ENCODE measurements at regions not wholly inside any gene's neighbourhood (a gene's known extent, or its start where the extent isn't known, plus 50 kb on each side); places are given as distances from the start of the nearest gene placed in this dataset.

DNA sequence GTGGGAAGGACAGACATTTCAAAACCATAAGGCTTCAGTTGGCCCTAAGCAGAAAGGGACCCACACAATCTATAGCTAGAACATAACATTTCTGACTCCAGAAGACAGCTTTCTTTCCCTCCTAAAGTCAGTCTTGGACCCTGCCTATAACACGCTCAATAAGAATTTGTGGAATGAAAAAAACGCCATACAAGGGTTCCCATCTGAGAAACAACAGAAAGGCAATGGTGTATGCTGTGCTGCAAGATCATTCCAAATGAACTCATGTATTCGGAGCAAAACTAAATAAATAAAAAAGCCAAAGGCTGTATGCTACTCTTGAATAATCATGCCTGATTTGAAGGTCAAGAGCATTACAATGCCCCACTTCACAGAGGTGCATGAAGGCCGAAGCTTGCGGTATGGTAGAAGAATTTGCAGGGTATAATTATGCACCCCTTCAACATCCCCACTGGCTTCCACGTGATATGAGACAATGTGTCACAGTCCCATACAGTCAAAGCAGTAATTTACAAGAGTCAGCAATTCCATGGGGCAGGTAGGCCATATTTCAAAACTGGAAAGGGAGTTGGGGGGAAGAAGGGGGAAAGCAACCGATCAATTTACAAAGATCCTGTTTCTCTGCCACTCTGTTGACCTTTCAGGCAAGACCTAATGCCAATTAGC, 61.4 kb upstream of the SLC14A2 start:
- H2BK5ac ChIP-seq (ENCODE audit: low read depth, low read length, poor library complexity, severe bottlenecking): no peak overlapping the region
- H2BK20ac ChIP-seq (ENCODE audit: low read depth, low read length): no peak overlapping the region
- dilution Hi-C loops (cut with HindIII; ENCODE audit: low sequenced_read_pairs, unreplicated experiment) (no loop called here), in situ Hi-C loops (cut with MboI; ENCODE audit: low sequenced_read_pairs) (no loop called here), intact Hi-C loops (cut with micrococcal nuclease) (no loop called here)
- ChIA-PET POLR2A (ENCODE audit: unreplicated experiment) (no interaction called here), CTCF (interaction anchor here (0.7 kb wide), 1 partner anchor 64 kb away, joined by 3 read pairs; no protein-coding TSS in a partner anchor)
- no peak overlapping the region for H3K4me3 ChIP-seq (ENCODE audit: insufficient read depth, low read depth, low read length)
- H3K79me1 ChIP-seq (ENCODE audit: low read depth in 1 of 2, low read length in 2 of 2): no peaks in the 10 kb centered on the region
- H4K20me1 ChIP-seq (ENCODE audit: insufficient read depth, low read length): no peaks in the 10 kb centered on the region
- H3K27me3 ChIP-seq (ENCODE audit: control insufficient read depth, insufficient read depth, low read length): peaks cover 7% of the 10 kb centered on the region; the same call in 1 of the 2 replicates
- no TSS peak for BruUV-seq (replicated peaks)
- H4K5ac ChIP-seq (ENCODE audit: low read depth, low read length): no peak overlapping the region
- no peak overlapping the region for H3K9ac ChIP-seq (ENCODE audit: low read depth, low read length)
- peak; percentile 66 for ATAC-seq (ENCODE audit: low read depth)
- H3K9me3 ChIP-seq (ENCODE audit: control insufficient read depth, insufficient read depth, low read length): no peaks in the 10 kb centered on the region
- H4K91ac ChIP-seq (ENCODE audit: insufficient read depth, low read depth, low read length): no peak overlapping the region
- H3K4ac ChIP-seq (ENCODE audit: low read depth, low read length): no peak overlapping the region
- no peak overlapping the region for H3K56ac ChIP-seq (ENCODE audit: extremely low read depth, insufficient read depth, low read length)
- no peak overlapping the region for H3K27ac ChIP-seq (ENCODE audit: insufficient read depth, low read length)
- H4K8ac ChIP-seq (ENCODE audit: low read depth in 2 of 2, low read length in 2 of 2): no peak overlapping the region
- no peak overlapping the region for H2AK5ac ChIP-seq (ENCODE audit: low read depth, low read length)
- no CpG with 5 or more reads among the region's 7 CpGs for WGBS, 2 experiments (ENCODE audit: extremely low coverage in 2 of 2, insufficient read length in 1 of 2)
- H3K14ac ChIP-seq (replicated peaks; ENCODE audit: low read depth, low read length): no peak overlapping the region
- TF ChIP-seq MXI1 (IDR thresholded peaks at IDR 0.05; ENCODE audit: borderline replicate concordance, low read depth, low read length) (no peak), NFE2L2 (IDR thresholded peaks at IDR 0.05; ENCODE audit: low read depth, low read length) (no peak), BHLHE40 (IDR thresholded peaks at IDR 0.05; ENCODE audit: low read depth, low read length) (no peak)
- H2AK9ac ChIP-seq (replicated peaks; ENCODE audit: low read depth, low read length, poor library complexity): no peak overlapping the region
- no peaks in the 10 kb centered on the region for H3K36me3 ChIP-seq (ENCODE audit: control insufficient read depth, insufficient read depth, low read length)
- H2BK15ac ChIP-seq (ENCODE audit: low read depth, low read length): no peak overlapping the region
- DNase-seq: no peak
- H3K4me2 ChIP-seq (ENCODE audit: low read depth, low read length): no peak overlapping the region
- H3K4me1 ChIP-seq (ENCODE audit: control insufficient read depth, insufficient read depth, low read length): no peaks in the 10 kb centered on the region; the same call in 1 of the 2 replicates
- H2BK120ac ChIP-seq (ENCODE audit: low read depth, low read length): no peak overlapping the region
- H2AFZ ChIP-seq (replicated peaks; ENCODE audit: low read length, poor library complexity): no peak overlapping the region
- H3K23ac ChIP-seq (ENCODE audit: low read depth, low read length): no peak overlapping the region
- no peak overlapping the region for H3K18ac ChIP-seq (ENCODE audit: low read depth, low read length)
- no peaks in the 10 kb centered on the region for H3K9me1 ChIP-seq (ENCODE audit: insufficient read depth, low read length)

Data from IMR-90 (cell line).